AG08395 (cell line): ENCODE measurements at regions not wholly inside any gene's neighbourhood (a gene's known extent, or its start where the extent isn't known, plus 50 kb on each side); places are given as distances from the start of the nearest gene placed in this dataset.
"Not testable (repeated sequence)": the region's sequence is repeated elsewhere in the genome, so short reads cannot be mapped to it uniquely, and the experiment has no call there.

ENCODE experiments used
- DNase-seq: peaks from one replicate; pipeline ENCODE4 v3.0.0; 2012; ENCODE audit warnings: mixed read lengths, low spot score

DNA sequence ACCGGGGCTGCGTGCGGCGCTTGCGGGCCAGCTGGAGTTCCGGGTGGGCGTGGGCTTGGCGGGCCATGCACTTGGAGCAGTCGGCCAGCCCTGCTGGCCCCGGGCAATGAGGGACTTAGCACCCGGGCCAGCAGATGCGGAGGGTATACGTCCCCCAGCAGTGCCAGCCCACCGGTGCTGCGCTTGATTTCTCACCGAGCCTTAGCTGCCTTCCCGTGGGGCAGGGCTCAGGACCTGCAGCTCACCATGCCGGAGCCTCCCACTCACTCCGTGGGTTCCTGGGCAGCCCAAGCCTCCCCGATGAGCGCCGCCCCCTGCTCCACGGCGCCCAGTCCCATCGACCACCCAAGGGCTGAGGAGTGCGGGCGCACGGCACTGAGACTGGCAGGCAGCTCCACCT lies 51.4 kb upstream of the INPP4B start:
- not testable (repeated sequence) for DNase-seq

DNA sequence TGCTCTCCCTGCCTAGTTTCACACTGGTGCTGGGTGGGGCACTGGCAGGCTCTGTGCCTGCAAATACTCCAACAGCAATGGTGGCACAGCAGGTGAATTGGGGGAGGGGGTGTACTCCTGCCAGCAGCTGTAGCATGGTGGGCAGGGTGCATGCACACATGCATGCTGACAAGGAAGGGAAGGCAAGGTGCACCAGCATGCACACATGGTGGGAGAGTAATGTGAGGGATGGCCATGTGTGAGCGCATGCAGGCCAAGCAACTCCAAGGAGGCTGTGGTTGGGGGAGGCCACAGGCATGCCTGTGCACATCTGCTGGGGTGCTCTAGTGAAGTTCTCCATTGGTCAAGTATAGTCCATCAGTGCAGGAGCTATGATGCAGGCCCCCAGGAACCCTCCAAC lies 54.5 kb upstream of the INPP4B start:
- DNase-seq, result no peak

DNA sequence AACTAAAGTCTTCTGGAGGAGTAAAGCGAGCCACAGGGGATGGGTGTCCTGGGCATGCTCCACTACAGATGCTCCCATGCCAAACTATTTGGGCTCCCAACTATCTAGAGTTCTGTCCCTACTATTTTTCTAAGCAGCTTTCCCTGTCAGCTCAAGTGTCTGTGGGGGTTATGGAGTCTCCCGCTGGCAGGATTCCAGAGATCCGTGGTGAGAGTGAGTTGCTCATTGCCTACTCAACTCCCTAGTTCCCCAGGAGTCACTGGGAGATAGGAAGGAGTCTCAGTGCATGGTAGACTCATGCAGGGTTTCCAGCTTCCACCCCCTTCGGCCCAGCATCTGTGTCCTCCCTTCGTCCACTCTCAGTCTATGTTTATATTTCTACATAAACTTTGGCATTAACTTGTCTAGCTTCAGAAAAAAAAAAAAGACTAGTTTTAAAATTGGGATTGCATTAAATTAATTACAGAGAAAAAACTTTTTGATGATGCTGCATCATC lies 55.1 kb upstream of the INPP4B start:
- peak; percentile 4 for DNase-seq

DNA sequence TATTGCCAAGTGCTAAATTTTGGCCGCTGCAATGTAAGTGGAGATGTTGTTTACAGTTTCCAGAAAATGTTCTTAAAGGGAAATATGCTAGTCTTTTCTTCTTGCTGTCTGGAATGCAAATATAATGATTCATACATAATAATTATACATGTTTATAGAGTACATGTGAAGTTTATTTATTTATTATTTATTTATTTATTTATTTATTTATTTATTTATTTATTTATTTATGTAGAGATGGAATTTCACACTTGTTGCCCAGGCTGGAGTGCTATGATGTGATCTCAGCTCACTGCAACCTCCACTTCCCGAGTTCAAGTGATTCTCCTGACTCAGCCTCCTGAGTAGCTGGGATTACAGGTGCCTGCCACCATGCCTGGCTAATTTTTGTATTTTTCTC lies 57.5 kb upstream of the INPP4B start:
- DNase-seq, result not testable (repeated sequence)

DNA sequence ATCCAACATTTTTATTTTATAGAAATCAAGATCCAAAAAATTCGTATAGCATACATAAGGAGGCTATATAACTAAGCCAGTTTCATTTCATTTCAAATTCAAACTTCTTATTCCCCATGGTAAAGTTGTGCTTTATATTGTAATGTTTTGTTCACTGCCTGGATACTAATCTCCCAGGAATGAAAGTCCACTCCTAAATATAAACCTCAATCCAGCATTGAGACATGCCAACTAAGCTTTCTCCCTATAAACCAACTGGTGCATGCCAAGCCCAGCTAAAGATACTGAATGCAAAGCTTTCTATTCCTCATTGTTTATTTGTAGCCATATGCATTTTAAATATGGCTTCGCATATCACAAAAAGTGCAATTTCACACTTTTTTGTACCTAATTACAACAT lies 63.8 kb upstream of the INPP4B start:
- DNase-seq, result peak; percentile 21

DNA sequence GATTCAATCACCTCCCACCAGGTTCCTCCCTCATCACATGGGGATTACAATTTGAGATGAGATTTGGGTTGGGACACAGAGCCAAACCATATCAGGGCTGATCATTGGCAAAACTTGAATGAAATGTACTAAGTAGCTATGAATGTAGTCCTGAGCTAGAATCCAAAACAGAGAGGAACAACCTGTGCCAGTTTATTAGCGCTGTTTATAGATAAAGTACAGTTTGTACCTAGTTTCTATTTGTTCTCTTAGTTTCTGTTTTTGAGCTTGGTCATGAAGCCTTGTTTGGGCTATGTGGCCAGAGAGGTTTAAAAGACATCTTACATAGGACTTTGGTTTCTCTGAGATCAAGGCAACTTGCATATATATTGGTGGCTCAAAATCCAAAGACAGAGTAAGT lies 66.9 kb upstream of the INPP4B start:
- DNase-seq, result no peak

DNA sequence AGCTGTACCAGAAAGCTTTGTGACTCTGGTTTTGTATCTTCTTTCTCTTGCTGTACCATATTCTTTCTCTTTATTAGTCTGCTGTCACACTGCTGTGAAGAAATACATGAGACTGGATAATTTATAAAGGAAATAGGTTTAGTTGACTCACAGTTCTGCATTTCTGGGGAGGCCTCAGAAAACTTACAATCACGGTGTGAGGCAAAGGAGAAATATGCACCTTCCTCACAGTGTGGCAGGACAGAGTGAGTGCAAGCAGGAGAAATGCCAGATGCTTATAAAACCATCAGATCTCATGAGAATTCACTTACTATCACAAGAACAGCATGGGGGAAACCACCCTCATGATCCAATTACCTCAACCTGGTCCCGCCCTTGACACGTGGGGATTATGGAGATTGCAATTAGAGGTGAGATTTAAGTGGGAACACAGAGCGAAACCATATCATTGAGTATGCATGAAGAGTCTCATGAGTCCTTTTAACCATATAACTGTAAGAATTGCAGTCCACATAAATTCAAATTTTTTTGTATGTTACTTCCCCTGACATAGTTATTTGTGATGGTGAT lies 67.4 kb upstream of the INPP4B start:
- no peak for DNase-seq

DNA sequence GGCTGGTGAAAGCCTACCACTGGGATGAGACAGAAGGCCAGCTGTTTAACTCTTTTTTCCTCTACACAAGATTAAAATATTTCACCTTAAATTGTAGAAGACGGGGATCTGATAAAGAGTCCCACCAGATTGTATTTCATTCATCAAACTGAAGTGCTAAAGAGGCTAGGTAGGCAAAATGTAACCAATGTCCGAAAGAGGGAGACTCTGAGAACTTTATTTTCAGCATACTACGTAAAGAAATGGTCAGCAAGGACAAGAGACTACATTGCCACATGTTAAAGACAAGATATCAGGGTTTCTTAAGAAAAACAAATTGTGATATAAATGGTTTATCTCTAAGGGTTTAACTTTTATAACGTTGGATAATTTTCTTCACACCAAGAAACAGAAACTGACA lies 71.6 kb upstream of the INPP4B start:
- no peak for DNase-seq

DNA sequence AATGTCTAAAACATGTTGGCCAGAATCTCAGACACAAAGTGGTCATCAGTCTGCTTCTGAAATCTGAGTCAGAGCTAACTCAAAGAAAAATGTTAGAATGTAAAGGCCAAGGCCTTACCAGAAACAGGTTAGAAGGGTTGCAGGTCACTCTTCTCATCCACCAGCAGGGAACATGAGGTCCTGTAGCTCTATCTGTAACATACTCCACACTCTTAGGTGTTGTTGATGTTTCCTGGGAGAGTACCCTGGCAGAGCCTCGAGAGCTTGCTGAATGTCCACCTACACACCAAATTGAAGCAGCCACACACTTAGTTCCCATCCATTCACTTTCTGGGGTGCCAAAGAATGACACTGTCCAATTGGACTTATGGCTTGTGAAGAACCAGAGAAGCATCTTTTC lies 76.6 kb upstream of the INPP4B start:
- DNase-seq, result no peak

DNA sequence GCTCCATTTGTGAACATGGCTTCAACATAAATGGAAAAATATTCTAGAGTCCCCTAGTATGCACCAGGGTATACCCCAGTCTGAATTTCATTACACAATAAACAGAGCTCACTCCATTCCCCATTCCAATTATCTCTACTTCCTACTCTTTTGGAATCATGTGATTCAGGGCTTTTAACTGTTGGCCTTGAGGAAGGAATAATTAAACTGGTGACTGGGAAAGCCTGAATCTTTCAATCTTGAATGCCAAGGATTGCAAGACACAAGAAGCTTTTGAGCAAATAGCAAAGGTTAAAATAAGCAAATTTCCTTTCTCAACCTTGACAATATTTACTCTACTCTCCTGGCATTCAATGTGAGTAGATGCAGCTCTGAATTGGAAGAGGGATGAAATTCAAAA lies 77.5 kb upstream of the INPP4B start:
- no peak for DNase-seq

DNA sequence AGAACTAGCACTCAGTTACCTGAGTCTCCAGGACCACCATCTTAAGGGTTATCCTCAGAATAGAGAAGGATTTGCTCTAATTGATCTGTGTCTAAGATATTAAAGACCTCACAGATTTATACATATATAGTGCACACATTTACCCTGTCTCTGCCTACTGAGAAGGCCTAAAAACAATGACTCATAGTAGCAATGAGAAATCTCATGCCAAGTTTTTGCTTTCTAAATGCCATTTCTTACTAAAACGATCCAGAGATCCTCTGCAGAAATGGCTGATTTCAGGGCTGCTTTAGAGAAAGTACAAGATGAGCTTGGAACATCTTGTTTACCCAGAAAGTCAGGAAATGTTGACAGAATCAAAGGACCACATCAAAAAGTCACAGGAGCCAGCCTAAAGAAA lies 79.1 kb upstream of the INPP4B start:
- peak; percentile 12 for DNase-seq

DNA sequence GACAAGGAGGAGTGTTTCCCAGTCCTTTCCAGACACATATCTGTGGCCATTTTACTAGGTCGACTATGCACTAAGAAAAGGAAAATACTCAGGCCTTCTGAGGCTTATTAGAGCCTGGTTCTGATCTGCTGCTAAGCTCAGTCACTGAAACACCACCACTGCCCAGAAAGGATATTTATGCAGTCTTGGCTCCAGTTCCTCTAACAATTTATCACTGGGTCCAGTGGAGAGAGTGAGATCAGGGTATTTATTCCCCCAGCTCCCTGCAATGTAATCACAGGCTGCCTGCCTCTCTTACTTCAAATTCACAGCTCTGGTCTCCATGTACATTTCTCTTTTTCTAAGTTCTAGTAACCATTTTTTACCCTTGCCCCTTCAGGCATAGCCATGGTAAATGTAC lies 81.6 kb upstream of the INPP4B start:
- no peak for DNase-seq

DNA sequence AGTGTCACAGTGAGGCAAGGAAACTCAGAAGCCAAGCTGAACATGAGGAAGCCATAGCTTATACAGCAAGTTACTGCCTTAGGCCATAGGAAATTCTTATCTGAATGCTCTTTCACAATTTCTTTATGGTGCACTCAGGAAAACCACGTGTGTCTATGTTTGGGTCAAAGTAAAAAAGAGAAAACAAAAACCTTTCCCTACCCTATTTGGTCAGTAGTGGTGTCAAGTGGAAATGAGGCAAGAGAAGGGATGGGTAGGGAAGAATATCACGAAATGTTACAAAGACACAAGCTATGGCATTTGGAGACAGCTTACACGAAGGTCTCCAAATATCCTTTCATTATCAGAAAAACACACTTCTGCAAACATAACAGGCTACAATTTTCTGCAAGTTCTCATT lies 83.4 kb upstream of the INPP4B start:
- no peak for DNase-seq

DNA sequence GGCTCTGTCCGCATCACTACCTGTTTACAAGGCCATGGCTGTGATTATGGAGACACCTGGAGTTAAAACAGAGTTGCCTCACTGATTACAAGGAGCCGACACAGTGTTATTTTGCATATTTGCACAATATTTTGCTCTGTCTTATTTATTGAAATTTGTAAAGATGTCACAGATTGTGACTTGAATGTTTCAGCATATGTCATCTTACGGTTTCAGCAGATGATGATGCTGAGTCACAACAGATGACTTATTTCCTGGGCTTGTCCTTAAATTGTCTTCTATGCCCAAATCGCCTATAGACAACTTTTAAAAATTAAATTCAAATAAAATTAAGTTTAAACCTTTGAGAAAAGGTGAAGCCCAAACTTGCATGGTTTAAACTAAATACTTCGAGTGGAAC lies 87.1 kb upstream of the INPP4B start:
- DNase-seq, result no peak

DNA sequence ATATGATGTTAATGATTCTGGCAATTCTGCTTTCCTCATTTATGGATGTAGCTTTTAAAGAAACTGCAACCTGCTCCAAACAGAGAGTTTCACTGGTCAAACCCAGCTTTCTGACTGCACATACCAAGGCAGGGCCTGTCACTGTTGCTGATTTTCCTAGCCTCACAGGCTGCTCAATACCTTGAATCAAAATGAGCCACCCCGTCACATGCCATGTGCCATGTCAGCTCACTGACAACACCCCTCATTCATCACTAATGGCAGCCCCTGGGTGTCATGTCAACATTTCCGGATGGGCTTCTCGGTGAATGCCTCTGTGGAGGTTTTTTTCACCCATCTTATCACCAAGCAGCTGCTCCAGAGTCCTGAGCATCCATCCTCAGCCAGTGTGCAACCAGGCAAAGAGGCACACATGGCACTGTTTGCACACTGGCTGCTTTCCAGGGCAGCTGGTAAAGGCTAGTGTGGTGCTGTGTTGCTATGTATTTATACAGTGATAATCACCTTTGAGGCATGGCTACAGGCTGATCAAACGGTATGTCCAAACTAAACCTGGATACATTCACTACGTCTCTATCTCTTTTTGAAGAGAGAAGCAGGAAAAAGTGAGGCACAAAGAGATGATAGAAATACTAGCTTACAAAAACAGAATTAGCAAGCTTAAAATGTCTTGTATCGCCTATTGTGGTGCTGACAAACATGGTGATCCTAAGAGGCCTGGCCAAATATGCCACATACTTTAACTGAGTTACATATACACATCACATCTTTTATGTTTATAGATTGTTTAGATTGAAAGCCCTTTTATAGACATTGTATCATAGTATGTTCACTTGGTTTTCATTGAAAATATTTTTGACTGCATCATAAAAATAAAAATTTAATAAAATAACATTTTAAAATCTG lies 94.6 kb upstream of the INPP4B start:
- no peak for DNase-seq

DNA sequence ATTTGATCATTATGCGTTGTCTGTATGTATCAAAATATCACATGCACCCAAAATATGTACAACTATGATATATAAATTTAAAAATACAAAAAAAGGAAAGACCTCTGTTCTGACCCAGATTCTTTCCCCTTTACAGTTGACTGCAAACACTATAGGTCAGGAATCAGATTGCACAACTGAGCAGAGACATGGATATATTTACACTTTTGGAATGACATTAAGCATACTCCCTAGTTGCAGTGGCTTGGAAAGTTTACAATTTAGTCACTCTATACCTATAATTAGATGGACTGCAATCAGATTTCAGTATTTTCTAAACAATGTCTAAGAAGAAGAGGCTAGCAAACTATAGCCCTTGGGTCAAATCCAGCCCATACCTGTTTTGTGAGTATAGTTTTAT lies 98.5 kb upstream of the INPP4B start:
- no peak for DNase-seq

DNA sequence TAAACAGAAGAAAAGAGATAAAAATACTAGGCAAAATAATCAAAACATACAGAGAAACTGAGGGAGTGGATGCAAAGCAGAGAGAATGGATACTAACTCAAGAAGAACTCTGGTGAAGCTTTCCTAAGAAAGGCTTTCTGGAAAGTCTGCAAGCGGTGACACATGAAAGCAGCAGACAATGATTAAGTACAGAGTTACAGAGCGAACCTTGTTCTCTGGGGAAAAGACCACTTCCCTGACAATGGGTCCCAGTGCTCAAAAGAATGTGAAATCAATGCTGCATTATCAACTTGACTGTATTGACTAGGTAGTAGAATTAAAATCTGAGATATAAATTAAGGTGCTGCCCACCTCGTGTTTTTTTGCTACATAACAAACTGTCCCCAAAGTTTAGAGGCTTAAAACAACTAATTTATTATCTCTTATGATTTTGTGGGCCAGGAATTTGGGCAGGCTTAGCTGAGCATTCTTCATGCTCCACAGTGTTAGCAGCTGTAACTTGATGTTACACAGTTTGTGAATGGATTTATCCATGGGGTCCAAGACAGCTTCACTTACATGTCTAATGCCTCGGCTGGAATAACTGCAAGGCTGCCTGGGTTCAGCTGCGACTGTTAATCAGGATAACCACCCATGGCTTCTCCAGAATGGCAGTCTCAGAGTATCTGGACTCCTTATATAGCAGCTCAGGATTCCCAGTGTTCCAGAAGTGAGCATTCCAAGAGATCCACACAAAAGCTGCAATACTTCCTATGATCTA lies 106.9 kb upstream of the INPP4B start:
- no peak for DNase-seq

DNA sequence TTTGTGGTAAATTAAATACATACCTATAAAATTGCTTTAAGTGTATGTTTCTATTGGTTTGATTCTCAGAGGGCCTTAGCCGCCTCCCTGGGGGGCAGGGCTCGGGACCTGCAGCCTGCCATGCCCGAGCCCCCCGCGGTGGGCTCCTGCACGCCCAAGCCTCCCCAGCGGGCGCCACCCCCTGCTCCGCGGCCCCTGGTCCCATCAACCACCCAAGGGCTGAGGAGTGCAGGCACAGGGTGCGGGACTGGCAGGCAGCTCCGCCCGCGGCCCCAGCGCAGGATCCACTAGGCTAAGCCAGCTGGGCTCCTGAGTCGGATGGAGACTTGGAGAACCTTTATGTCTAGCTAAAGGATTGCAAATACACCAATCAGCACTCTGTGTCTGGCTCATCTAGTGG lies 108.3 kb upstream of the INPP4B start:
- no peak for DNase-seq

DNA sequence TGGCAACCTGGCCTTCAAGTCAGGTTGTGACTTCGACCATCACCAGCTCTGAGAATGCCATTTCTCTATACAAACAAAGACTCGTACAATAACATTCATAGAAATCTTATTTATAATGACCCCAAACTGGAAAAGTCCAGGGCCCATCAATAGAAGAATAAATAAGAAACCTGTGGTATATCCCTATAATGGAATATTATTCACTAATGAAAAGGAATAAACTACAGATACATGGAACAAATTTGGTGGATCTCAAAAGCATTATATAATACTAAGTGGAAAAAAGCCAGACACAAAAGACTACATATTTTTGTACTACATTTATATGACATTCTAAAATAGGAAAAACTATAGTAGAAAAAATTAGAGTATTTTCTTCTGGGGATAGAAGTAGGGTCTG lies 109.4 kb upstream of the INPP4B start:
- DNase-seq, result no peak

DNA sequence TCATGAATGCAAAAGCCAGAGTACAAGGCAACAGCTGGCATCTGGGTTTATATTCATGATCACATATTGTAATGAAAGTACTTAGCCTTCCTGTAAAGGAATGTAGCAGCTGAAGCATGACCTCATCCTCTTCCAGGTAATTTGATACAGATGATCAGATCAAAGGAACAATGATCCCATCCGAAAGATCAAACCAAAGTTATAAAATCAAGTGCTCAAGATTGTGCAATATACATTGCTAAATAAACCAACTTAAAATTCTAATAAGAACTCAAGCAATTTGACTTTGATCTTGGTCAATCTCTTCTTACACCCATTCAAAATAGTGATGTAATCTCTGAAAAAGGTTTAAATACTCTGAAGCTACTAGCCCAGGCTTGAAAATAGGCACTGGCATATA lies 113.1 kb upstream of the INPP4B start:
- DNase-seq, result no peak

DNA sequence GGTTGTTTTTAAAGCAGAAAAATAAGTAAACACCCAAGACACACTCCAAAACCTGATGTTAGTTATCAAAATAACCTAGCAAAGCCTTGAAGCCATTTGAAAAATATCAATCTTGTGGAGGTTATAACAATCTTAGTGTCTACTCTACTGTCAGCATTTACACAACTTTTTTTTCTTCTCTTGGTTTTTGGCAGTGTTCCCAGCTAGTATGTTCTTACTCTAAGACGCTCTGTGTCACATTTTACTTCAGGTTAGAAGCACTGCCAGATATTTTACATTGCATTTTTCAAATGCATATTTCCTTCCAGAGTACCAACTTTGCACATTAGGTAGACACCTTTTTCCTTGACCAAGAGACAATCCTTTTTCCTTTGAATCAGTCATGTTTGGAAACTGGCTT lies 114.0 kb upstream of the INPP4B start:
- DNase-seq, result no peak

DNA sequence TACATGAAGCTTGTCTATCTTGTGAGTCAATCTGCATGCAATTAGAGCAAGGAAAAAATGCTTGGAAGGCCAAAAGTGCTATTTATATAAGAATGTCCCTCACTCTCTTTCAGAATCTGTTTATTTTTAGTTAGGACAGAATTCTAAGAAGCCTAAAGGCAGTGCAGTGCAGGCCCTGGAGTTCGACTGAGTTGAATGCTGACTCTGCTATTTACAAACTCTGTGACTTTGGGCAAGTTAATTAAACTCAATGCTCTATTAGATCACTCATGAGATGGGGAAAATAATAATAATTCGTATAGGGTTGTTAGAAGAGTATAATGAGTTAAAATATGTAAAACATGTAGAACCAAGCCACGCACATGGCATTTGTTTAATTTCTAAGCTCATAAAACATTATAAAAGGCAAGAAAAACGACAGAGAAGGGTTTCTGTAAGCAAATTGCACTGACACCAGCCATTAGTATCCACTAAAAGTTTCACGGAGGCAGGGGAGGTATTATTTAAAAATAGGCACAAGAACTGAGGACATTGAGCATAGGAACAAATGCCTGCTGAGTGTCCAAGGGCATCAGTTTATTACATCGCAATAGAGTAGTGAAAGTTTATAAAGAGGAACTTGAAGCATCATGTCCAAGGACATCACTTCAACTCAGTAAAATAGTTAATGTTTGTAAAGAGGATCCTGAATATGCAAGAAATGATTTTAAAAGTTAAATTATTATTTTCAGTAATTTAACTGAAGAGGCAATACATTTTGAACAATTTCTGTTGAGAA lies 115.0 kb upstream of the INPP4B start:
- no peak for DNase-seq
